Left colon (tissue), 2 donors: ENCODE measurements at regions not wholly inside any gene's neighbourhood (a gene's known extent, or its start where the extent isn't known, plus 50 kb on each side); places are given as distances from the start of the nearest gene placed in this dataset.
"Not testable (repeated sequence)": the region's sequence is repeated elsewhere in the genome, so short reads cannot be mapped to it uniquely, and the experiment has no call there.

Source experiments
- ATAC-seq: fragments of 200-7000 bp; cut with Tn5 transposase; one replicate; pipeline ENCODE4 v1.9.1; 2020; ENCODE audit warnings: mild to moderate bottlenecking, moderate library complexity
- DNase-seq, 2 donors: peaks; one replicate each; pipeline ENCODE4 v3.0.0-alpha.2; 2020
- intact Hi-C, 2 donors: fragments of 100-400 bp; cut with DNase I in 1 of 2; cut with micrococcal nuclease in 1 of 2; formaldehyde crosslinking; loops; one replicate each; pipeline versions ENCODE4 v1.11.2 to v1.14.0; 2022; cut with DNase I, micrococcal nuclease
- donor health status: DM: no; HTN: no; CAD: no.
- donor health status: DM: yes; HTN: yes; CAD: no.

DNA sequence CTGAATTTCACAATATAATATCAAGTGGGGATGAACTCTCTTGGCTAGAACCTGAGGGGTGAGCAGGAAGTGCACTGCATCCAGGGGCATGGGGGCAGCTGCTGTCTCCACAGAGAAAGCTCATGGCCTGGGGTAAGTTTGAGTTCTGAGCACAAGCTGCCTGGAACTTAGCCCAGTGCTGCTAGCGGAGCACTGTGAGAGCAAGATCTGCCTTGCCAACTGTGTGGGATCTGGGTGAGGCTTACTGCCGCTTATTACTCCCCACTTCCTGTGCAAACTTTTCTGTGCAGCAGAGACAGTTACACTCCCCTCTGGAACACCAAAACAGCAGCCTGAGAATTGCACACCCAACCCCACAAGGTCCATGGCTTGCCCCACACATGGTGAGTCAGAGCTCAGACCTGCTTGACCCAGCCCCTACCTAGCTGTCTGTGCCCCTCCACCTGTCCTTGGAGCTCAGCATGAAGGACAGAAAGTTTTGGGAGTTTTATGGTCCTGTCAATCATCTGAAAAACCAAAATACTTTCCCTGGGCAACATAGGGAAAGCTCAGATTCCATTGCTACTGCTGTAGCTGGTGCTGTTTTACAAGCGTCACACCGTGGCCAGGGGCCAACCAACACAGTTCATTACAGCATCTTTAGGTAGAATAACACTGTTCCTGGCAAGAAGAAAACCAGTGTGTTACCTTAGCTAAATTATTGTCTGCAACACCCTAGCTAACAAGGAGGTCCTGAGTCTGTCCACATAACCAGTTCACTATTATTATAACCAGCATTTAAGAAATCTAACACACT lies 762.1 kb upstream of the NEGR1 start:
- intact Hi-C loops = no loop called here
- peak in 1 of 2 donors; percentile 5 for DNase-seq
- no peak for ATAC-seq

DNA sequence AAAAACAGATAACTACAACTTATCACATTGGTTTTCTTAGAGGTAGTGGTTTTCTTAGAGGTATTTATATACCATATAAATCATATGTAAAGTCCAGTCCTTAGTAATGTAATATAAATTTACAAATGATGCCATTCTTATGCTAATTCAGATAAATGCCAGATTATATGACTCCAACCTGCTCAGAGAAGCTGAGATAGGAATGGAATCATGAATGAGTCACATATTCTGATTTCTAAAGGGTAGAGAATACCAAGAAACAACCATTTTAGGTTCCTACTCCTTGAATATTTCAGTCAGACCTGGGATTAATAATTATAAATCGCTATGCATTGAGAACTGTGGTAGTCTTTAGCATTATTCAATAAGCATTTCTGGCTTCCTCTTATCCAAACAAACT lies 760.1 kb upstream of the NEGR1 start:
- DNase-seq (no peak), ATAC-seq (no peak)
- intact Hi-C loops = no loop called here

GRCh38 chr1:73040811-73041210 lies 758.5 kb upstream of the NEGR1 start:
- no peak for DNase-seq
- ATAC-seq = no peak
- intact Hi-C loops = no loop called here

GRCh38 chr1:73034271-73034670 lies 751.9 kb upstream of the NEGR1 start:
- intact Hi-C loops = no loop called here
- no peak for DNase-seq
- no peak for ATAC-seq

DNA sequence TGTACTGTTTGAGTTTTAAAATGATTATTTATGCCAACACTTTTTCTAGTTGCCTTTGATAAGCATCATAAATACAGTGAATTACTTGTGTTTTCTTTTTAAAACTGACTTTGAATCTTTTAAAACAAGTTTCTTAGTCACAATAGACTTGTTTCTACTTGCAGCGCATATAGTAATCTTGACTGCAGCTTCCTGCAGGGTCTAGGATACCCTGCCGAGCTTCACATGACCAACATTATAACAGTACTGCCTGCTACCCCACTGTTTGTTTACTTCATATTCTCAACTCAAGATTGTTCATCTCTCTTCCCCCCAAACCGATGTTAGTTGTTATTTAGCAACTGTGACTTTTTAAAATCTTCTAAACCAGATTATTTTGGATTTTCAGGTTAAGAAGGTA lies 751.3 kb upstream of the NEGR1 start:
- DNase-seq = no peak
- intact Hi-C loops = no loop called here
- no peak for ATAC-seq

GRCh38 chr1:73029571-73029970 lies 747.2 kb upstream of the NEGR1 start:
- DNase-seq (no peak), ATAC-seq (no peak)
- intact Hi-C loops = no loop called here

- DNase-seq (no peak), ATAC-seq (no peak)
- intact Hi-C loops = no loop called here
These were observed 743.8 kb upstream of the NEGR1 start for GRCh38 chr1:73026114-73026513.

- intact Hi-C loops = no loop called here
- no peak for ATAC-seq
- no peak for DNase-seq
These were observed 727.6 kb upstream of the NEGR1 start for GRCh38 chr1:73009938-73010337.

DNA sequence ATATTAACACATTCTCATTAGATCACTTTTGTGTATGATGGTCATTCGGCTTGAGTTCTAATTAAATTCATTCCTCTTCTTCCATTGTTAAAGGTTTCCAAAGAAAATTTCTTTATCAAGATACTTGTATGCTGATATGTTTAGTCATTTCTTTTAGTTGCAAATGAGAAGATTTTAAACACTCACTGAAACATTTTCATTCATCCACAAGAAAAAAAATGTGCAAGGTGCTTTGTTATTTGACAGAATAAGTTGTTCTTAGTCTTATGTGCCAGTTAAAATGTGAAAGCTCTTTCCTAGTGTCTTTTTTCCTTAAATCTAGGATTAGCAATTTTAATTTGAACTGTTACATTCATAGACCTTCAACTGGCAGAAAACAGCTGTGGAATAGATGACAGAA lies 727.0 kb upstream of the NEGR1 start:
- intact Hi-C loops = no loop called here
- ATAC-seq = no peak
- DNase-seq = no peak

- ATAC-seq (no peak), DNase-seq (no peak)
- intact Hi-C loops = no loop called here
These were observed 715.3 kb upstream of the NEGR1 start for GRCh38 chr1:72997624-72998023.

- intact Hi-C loops = no loop called here
- ATAC-seq = no peak
- no peak for DNase-seq
These were observed 714.7 kb upstream of the NEGR1 start for GRCh38 chr1:72997041-72997440.

DNA sequence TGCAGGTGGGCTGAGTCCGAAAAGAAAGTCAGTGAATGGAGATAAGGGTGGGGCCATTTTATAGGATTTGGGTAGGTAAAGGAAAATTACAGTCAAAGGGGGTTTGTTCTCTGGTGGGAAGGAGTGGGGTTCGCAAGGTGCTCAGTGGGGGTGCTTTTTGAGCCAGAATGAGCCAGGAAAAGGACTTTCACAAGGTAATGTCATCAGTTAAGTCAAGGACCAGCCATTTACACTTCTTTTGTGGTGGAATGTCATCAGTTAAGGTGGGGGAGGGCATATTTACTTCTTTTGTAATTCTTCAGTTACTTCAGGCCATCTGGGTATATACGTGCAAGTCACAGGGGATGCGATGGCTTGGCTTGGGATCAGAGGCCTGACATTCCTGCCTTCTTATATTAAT lies 705.5 kb upstream of the NEGR1 start:
- ATAC-seq, intact Hi-C loops, DNase-seq: not testable (repeated sequence)

- no peak for ATAC-seq
- intact Hi-C loops = no loop called here
These were observed 704.4 kb upstream of the NEGR1 start for GRCh38 chr1:72986591-72987290.

DNA sequence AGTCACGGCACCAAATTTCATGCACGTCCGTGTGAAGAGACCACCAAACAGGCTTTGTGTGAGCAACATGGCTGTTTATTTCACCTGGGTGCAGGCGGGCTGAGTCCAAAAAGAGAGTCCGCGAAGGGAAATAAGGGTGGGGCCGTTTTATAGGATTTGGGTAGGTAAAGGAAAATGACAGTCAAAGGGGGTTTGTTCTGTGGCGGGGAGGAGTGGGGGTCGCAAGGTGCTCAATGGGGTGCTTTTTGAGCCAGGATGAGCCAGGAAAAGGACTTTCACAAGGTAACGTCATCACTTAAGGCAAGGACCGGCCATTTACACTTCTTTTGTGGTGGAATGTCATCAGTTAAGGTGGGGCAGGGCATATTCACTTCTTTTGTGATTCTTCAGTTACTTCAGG lies 702.7 kb upstream of the NEGR1 start:
- DNase-seq, intact Hi-C loops, ATAC-seq: not testable (repeated sequence)

More at GRCh38 chr1:72986591-72987290, 704.4 kb upstream of the NEGR1 start:
- DNase-seq = no peak

DNA sequence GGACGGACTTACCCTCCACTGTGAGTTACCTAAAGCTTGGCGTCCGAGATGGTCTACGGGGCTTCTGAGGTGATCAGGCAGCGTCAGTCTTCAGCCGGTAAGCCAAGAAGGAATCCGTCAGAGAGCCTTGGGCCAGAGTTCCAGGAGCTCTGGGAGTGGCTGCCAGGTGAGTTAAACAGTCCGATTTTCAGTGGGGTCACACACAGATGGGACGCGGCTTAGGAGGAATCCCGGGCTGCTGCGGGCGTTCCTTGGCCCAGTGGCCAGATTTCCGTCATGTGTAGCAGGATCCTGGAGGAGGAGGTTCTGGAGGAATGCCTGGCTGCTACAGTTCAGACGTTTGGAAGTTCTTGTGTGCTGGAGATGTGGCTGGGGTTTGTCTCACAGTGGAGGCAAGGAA lies 700.7 kb upstream of the NEGR1 start:
- ATAC-seq, intact Hi-C loops, DNase-seq: not testable (repeated sequence)

GRCh38 chr1:72969461-72969860 lies 687.1 kb upstream of the NEGR1 start:
- intact Hi-C loops = no loop called here
- ATAC-seq (no peak), DNase-seq (no peak)

GRCh38 chr1:72954943-72955342 lies 672.6 kb upstream of the NEGR1 start:
- no peak for DNase-seq
- no peak for ATAC-seq
- intact Hi-C loops = no loop called here

DNA sequence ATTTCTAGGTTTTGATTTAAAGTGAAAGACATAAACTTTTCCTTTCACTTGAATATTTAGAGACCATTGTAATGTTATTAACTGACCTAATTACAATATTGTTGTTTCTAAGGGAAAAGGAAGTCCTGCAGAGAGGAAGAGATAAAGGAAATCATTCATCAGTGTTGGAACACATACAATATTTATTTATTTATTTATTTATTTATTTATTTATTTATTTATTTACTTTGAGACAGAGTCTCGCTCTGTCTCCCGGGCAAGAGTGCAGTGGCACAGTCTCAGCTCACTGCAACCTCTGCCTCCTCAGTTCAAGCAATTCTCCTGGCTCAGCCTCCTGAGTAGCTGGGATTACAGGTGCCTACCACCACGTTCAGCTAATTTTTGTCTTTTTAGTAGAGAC lies 668.6 kb upstream of the NEGR1 start:
- DNase-seq, intact Hi-C loops, ATAC-seq: not testable (repeated sequence)

DNA sequence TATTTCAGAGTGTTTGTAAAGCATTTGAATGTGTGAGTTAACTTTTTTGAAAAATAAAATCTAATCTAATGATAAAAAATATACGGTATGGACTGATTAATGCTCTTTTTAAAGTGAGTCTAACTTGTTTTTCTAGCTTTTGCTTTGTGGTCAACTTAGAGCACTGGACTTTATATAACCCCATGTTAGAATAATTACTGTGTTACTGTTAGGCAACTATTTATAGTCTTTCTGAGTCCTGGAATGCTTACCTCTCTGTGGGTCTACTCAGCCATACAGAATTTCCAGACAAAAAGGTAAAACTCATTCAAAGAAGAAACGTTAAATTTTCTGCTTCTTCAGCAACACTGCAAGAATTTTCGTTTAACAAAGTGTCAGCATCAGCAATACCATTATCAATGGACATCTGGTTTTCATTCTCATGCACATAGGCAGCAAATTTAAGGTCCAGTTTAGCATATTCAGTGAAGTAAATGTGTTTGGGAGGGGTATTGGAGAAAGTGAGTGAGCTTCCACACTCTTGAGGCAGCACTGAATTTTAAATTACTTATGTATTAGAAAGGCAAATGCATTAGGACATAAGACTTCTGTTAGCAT lies 664.7 kb upstream of the NEGR1 start:
- intact Hi-C loops = no loop called here

DNA sequence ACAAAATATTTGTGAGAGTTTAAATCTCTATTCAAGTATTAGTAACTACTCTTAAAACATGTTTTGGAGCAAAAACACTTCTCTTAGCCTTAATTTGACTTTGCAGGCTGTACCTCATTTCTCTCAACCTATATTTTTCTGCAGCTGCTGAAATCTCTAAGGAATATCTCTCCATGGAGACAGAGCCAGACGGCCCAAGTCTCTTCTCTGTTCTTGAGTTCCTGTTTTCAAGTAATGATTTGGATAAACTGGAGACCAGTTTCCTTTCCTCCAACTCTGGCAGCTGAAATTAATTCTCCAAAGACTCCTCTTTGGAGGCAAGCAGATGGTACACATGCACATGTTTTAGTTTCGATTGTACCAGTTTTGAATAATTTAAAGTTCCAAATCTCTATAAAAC lies 659.7 kb upstream of the NEGR1 start:
- intact Hi-C loops = no loop called here
- DNase-seq (no peak), ATAC-seq (no peak)

More for the DNA sequence above, 664.7 kb upstream of the NEGR1 start:
- DNase-seq = no peak
- ATAC-seq = no peak
